ENCODE measurements at regions not wholly inside any gene's neighbourhood (a gene's known extent, or its start where the extent isn't known, plus 50 kb on each side); places are given as distances from the start of the nearest gene placed in this dataset.

DNA sequence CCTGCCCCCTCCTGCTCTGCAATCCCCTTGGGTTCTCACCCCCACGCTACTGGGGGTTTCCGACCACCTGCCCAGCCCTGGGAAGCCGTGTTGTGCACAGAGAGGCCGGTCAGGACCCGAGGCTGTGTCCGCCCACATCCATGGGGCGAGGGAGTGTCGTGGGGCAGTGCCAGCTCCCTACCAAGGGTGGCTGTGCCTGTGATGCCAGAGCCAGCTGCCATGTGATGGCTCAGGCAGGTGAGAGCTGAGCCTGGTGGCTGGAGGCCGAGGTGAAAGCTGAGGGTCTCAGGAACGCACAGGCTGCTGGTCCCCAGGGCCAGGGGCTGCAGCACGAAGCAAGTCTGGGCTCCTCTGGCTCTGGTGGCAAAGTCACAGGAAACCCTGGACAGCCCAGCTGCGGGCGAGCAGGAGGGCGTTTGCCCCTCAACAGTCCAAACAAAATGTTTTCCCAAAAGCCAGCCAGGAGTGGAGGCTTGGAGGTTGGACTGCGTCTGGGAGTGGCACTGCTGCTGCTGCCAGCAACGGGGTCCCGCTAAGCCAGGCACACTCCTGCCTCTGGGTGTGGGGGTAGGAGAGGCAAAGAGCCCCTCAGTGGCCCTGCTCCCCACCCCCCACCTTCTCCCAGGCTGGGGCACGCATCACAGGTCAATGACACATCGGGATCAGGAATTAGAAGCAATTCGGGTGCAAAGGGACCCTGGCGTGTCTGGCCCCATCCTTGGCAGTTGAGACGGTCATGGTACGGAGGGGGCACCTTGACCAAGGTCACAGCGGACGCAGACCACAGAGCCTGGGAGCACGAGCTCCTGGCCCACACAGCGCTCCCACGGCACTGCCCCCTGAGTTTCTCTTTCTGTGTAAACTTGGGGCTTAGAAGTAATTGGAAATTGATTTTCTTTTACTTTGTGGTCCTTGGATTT is 72.4 kb upstream of the GPC1 start:
- DNase-seq (peak in 3 of 5 donors; percentile 16 to 43 (median 21)), ATAC-seq (no peak)
- no peak overlapping the region for H3K4me3 ChIP-seq
- H3K27me3 ChIP-seq: no peaks in the 10 kb centered on the region
- H3K4me1 ChIP-seq: peaks cover 0 to 25% (median 0%) of the 10 kb centered on the region in 12 donors
- H3K27ac ChIP-seq: no peak overlapping the region
- 70 to 87% (median 82%) methylated on average over 21 to 28 of the region's 28 CpGs for WGBS, 4 donors
- H3K9me3 ChIP-seq: peaks cover 0 to 24% (median 15%) of the 10 kb centered on the region in 12 donors
- intact Hi-C loops (cut with DNase I): loop anchor here in 1 of 10 donors (10.0 kb wide), 1 partner anchor 128 kb away; no protein-coding TSS in a partner anchor
- no peaks in the 10 kb centered on the region for H3K36me3 ChIP-seq
- TF ChIP-seq, protein P1, sequence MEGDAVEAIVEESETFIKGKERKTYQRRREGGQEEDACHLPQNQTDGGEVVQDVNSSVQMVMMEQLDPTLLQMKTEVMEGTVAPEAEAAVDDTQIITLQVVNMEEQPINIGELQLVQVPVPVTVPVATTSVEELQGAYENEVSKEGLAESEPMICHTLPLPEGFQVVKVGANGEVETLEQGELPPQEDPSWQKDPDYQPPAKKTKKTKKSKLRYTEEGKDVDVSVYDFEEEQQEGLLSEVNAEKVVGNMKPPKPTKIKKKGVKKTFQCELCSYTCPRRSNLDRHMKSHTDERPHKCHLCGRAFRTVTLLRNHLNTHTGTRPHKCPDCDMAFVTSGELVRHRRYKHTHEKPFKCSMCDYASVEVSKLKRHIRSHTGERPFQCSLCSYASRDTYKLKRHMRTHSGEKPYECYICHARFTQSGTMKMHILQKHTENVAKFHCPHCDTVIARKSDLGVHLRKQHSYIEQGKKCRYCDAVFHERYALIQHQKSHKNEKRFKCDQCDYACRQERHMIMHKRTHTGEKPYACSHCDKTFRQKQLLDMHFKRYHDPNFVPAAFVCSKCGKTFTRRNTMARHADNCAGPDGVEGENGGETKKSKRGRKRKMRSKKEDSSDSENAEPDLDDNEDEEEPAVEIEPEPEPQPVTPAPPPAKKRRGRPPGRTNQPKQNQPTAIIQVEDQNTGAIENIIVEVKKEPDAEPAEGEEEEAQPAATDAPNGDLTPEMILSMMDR (IDR thresholded peaks at IDR 0.05): no peak
- TF ChIP-seq POLR2A (IDR thresholded peaks at IDR 0.05): no peak

DNA sequence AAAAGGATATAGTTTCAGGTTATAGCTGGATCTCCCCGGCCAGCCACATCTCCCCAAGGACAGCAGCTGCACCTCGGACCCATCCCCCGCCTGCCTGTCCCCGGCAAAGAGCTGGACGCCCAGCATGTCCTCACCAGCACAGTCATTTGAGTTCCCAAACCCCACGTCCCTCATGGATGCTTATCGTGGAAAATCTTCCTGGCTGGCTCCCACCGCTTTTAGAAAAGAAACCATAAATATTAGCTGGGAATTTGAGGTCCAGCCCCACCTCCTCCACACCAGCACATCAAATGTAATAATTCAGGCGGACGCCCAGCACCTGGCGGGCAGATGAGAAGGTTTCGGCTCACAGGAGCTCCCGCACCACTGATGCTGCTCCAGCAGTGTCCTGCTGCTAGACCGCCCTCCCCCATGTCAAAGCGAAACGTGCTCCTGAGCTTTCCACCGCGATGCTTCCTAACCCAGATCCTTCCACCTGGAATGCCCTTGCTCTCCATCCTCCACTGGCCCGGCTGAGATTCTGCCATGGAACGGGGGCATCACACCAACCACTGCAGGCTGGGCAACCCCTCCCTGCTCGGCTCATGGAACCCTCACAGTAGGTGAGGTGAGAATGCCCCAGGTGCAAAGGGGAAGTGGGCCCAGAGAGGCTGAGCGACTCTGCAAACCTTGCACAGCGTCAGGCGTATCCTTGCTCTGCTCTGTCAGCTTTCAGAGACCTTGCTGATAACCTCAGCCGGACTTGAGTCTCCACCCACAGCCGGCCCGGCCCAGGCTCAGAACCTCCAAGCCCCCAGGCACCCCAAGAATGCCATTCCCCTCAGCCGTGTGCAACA is 71.5 kb upstream of the GPC1 start:
- 75 to 81% (median 78%) methylated on average over 24 to 28 of the region's 28 CpGs for WGBS, 4 donors
- Histone ChIP-seq H3K27me3 (no peaks in the 10 kb centered on the region), H3K9me3 (peaks cover 0 to 24% (median 15%) of the 10 kb centered on the region in 12 donors), H3K36me3 (no peaks in the 10 kb centered on the region), H3K4me3 (no peak overlapping the region), H3K27ac (no peak overlapping the region), H3K4me1 (peaks cover 0 to 32% (median 5%) of the 10 kb centered on the region in 12 donors)
- DNase-seq (peak in 3 of 5 donors; percentile 15 to 40 (median 18)), ATAC-seq (no peak)
- TF ChIP-seq POLR2A (IDR thresholded peaks at IDR 0.05): no peak
- TF ChIP-seq, protein P1 (IDR thresholded peaks at IDR 0.05): no peak
- intact Hi-C loops (cut with DNase I): loop anchor here in 1 of 10 donors (10.0 kb wide), 1 partner anchor 129 kb away; no protein-coding TSS in a partner anchor

DNA sequence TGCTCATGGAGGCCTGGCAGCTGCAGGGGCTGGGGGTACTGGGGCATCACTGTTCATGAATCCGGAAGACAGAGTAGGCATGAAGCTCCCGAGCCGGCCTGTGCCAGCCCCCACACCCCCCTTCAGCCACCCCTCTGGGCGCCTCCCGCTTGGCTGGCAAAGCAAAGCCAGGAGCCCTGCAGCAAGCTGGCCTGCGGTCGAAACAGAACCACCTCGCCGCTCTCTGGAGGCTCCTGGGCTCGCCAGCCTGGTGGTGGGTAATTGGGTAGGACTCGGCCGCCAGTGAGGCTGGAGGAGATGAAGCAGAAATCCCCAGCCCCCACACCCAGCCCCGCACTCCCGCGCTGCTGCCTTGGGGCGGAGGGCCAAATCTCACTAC is 70.9 kb upstream of the GPC1 start:
- TF ChIP-seq, protein P1 (IDR thresholded peaks at IDR 0.05): no peak
- no peak for TF ChIP-seq POLR2A (IDR thresholded peaks at IDR 0.05)
- Histone ChIP-seq H3K36me3 (no peaks in the 10 kb centered on the region), H3K9me3 (peaks cover 0 to 21% (median 15%) of the 10 kb centered on the region in 12 donors), H3K27me3 (no peaks in the 10 kb centered on the region), H3K4me3 (no peak overlapping the region), H3K4me1 (peaks cover 0 to 38% (median 9%) of the 10 kb centered on the region in 12 donors), H3K27ac (no peak overlapping the region)
- ATAC-seq: no peak
- 72 to 83% (median 82%) methylated on average over 4 to 16 of the region's 16 CpGs for WGBS, 4 donors
- peak in 3 of 5 donors; percentile 18 to 49 (median 29) for DNase-seq
- intact Hi-C loops (cut with DNase I): loop anchor here in 1 of 10 donors (10.0 kb wide), 1 partner anchor 130 kb away; no protein-coding TSS in a partner anchor

Measured in heart left ventricle (tissue), 16 donors.